ENCODE measurements at regions not wholly inside any gene's neighbourhood (a gene's known extent, or its start where the extent isn't known, plus 50 kb on each side); places are given as distances from the start of the nearest gene placed in this dataset.

DNA sequence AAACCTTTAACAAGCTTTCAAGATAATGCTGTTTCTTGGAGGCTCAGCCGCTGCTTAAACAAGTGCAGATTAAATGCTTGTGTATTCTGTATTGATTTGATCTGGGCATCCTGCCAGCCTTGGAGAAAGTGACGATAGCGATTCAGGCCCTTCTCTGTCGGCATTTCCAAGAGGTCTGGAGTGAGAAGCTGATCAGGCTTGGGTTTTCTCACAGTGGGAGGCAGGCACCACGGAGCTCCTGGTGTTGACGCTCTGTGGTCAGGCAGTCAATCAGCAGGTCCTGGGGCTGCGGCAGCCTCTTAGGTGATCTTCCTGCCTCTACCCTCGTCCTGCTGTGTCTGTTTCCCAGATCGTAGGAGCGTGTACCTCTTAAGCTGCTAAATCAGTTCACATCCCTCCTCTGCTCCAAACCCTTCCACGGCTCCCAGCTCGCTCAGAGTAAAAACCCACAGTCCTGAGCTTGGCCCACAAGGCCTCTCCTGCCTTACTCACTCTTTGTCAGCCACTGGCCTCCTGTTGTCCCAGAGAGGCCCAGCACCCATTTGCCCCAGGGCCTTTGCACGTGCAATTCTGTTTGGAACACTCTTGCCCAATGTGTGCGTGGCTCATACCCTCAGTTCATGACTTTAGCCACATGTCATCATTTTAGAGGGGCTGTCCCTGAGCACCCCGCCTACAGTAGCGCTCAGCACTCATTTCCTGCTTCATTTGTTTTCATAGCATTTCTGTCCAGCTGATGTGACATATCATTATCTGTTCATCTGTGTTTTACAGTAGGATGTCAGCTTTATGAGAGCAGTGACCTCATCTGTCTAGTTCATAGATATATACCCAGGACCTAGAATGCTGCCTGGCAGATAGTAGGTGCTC, 155.4 kb downstream of the AACS start:
- H3K4me3 ChIP-seq (ENCODE audit: low read length) = no peak overlapping the region
- no peak overlapping the region for H3K9ac ChIP-seq (ENCODE audit: low read length)
- no peak for TF ChIP-seq POLR2AphosphoS5 (IDR thresholded peaks at IDR 0.05)
- no peak for TF ChIP-seq EZH2 (IDR thresholded peaks at IDR 0.05; ENCODE audit: borderline replicate concordance, insufficient read depth, low read length, poor library complexity, severe bottlenecking)
- TF ChIP-seq, protein P1, sequence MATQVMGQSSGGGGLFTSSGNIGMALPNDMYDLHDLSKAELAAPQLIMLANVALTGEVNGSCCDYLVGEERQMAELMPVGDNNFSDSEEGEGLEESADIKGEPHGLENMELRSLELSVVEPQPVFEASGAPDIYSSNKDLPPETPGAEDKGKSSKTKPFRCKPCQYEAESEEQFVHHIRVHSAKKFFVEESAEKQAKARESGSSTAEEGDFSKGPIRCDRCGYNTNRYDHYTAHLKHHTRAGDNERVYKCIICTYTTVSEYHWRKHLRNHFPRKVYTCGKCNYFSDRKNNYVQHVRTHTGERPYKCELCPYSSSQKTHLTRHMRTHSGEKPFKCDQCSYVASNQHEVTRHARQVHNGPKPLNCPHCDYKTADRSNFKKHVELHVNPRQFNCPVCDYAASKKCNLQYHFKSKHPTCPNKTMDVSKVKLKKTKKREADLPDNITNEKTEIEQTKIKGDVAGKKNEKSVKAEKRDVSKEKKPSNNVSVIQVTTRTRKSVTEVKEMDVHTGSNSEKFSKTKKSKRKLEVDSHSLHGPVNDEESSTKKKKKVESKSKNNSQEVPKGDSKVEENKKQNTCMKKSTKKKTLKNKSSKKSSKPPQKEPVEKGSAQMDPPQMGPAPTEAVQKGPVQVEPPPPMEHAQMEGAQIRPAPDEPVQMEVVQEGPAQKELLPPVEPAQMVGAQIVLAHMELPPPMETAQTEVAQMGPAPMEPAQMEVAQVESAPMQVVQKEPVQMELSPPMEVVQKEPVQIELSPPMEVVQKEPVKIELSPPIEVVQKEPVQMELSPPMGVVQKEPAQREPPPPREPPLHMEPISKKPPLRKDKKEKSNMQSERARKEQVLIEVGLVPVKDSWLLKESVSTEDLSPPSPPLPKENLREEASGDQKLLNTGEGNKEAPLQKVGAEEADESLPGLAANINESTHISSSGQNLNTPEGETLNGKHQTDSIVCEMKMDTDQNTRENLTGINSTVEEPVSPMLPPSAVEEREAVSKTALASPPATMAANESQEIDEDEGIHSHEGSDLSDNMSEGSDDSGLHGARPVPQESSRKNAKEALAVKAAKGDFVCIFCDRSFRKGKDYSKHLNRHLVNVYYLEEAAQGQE (IDR thresholded peaks at IDR 0.05; ENCODE audit: borderline replicate concordance) = no peak
- TF ChIP-seq TAF1 (IDR thresholded peaks at IDR 0.05; ENCODE audit: low read depth) = no peak
- TF ChIP-seq EP300 (conservative IDR thresholded peaks at IDR 0.05; ENCODE audit: poor library complexity, severe bottlenecking) = no peak
- no peak for TF ChIP-seq RAD21 (conservative IDR thresholded peaks at IDR 0.05)
- TF ChIP-seq, protein P2, sequence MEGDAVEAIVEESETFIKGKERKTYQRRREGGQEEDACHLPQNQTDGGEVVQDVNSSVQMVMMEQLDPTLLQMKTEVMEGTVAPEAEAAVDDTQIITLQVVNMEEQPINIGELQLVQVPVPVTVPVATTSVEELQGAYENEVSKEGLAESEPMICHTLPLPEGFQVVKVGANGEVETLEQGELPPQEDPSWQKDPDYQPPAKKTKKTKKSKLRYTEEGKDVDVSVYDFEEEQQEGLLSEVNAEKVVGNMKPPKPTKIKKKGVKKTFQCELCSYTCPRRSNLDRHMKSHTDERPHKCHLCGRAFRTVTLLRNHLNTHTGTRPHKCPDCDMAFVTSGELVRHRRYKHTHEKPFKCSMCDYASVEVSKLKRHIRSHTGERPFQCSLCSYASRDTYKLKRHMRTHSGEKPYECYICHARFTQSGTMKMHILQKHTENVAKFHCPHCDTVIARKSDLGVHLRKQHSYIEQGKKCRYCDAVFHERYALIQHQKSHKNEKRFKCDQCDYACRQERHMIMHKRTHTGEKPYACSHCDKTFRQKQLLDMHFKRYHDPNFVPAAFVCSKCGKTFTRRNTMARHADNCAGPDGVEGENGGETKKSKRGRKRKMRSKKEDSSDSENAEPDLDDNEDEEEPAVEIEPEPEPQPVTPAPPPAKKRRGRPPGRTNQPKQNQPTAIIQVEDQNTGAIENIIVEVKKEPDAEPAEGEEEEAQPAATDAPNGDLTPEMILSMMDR (IDR thresholded peaks at IDR 0.05; ENCODE audit: poor library complexity, severe bottlenecking) = no peak
- no peak for TF ChIP-seq MXI1 (conservative IDR thresholded peaks at IDR 0.05; ENCODE audit: poor library complexity, severe bottlenecking)
- no peak for TF ChIP-seq SMC3 (conservative IDR thresholded peaks at IDR 0.05; ENCODE audit: poor library complexity)
- H3K36me3 ChIP-seq (ENCODE audit: insufficient read depth, low read length) = no peaks in the 10 kb centered on the region
- no peaks in the 10 kb centered on the region for H3K27me3 ChIP-seq (ENCODE audit: insufficient read depth, low read depth, low read length)
- H3K4me2 ChIP-seq (ENCODE audit: low read length) = no peak overlapping the region
- H2AFZ ChIP-seq (ENCODE audit: low read depth, low read length) = no peak overlapping the region
- no peaks in the 10 kb centered on the region for H4K20me1 ChIP-seq (ENCODE audit: insufficient read depth)
- no peaks in the 10 kb centered on the region for H3F3A ChIP-seq (ENCODE audit: insufficient read depth, low read length, poor library complexity, severe bottlenecking)
- H3K27ac ChIP-seq (ENCODE audit: low read length) = no peak overlapping the region
- H3K9me2 ChIP-seq (ENCODE audit: insufficient read depth, low read length) = no peaks in the 10 kb centered on the region
- no peaks in the 10 kb centered on the region for H3K79me2 ChIP-seq (replicated peaks; ENCODE audit: insufficient read depth, low read length)
- H3K9me3 ChIP-seq (ENCODE audit: low read length) = no peaks in the 10 kb centered on the region

DNA sequence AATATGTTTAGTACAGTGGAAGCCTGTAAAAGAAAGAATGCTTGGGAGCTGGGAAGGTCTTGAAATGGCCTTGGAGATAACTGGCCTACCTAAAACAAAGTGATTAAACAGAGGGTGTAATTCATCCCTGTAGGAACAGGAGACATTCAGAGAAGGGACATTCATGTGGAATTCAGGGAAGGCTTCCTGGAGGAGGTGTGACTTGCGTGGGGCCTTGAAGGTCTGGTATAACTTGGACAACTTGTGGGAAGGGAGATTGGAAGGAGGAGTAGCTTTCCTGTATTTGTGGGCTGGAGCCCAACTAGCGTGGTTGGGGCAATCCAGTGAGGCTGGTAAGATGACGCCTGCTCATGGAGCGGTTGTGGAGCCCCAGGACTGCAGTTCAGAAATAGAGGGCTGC, 156.4 kb downstream of the AACS start:
- Histone ChIP-seq H3K27ac (ENCODE audit: low read length) (no peak overlapping the region), H3K9ac (ENCODE audit: low read length) (no peak overlapping the region), H3K9me3 (ENCODE audit: low read length) (no peaks in the 10 kb centered on the region), H3K9me2 (ENCODE audit: insufficient read depth, low read length) (no peaks in the 10 kb centered on the region), H2AFZ (ENCODE audit: low read depth, low read length) (no peak overlapping the region), H3K27me3 (ENCODE audit: insufficient read depth, low read depth, low read length) (no peaks in the 10 kb centered on the region), H3K4me2 (ENCODE audit: low read length) (no peak overlapping the region), H4K20me1 (ENCODE audit: insufficient read depth) (no peaks in the 10 kb centered on the region), H3K36me3 (ENCODE audit: insufficient read depth, low read length) (no peaks in the 10 kb centered on the region), H3K4me3 (ENCODE audit: low read length) (no peak overlapping the region), H3F3A (ENCODE audit: insufficient read depth, low read length, poor library complexity, severe bottlenecking) (no peaks in the 10 kb centered on the region), H3K79me2 (replicated peaks; ENCODE audit: insufficient read depth, low read length) (no peaks in the 10 kb centered on the region)
- TF ChIP-seq POLR2AphosphoS5 (IDR thresholded peaks at IDR 0.05) = no peak
- TF ChIP-seq EP300 (conservative IDR thresholded peaks at IDR 0.05; ENCODE audit: poor library complexity, severe bottlenecking) = no peak
- TF ChIP-seq EZH2 (IDR thresholded peaks at IDR 0.05; ENCODE audit: borderline replicate concordance, insufficient read depth, low read length, poor library complexity, severe bottlenecking) = no peak
- no peak for TF ChIP-seq SMC3 (conservative IDR thresholded peaks at IDR 0.05; ENCODE audit: poor library complexity)
- no peak for TF ChIP-seq RAD21 (conservative IDR thresholded peaks at IDR 0.05)
- TF ChIP-seq TAF1 (IDR thresholded peaks at IDR 0.05; ENCODE audit: low read depth) = no peak
